ENCODE measurements at regions not wholly inside any gene's neighbourhood (a gene's known extent, or its start where the extent isn't known, plus 50 kb on each side); places are given as distances from the start of the nearest gene placed in this dataset.

DNA sequence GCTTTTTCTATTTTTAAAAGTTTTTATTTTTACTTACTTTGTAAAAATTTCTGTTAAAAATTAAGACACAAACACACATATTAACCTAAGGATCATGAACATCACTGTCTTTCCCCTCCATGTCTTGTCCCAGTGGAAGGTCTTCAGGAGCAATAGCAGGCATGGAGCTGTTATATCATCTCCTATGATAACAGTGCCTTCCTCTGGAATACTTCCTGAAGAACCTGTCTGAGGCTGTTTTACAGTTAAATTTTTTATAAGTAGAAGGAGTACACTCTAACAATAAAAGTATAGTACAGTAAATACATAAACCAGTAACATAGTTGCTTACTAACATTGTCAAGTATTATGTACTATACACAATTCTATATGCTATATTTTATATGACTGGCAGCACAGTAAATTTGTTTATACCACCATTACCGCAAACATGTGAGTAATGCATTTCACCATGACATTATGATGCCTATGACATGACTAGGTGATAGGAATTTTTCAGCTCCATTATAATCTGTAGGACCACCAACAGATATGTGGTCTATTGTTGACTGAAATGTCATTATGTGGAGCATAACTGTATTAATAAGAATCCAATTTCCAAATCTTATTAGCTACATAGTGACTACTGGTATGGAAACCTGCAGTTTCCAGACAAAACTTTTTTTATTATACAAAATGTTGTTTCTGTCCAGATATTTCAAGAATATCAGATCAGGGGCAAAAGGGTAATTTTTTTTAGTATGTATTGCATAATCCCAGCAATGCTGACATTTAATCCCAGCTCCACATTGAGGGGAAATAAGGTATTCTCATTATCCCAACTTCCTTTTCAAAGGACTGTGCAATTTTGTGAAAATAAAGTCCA is 337.2 kb upstream of the SLC39A10 start (continued):
- TF ChIP-seq, protein P1, sequence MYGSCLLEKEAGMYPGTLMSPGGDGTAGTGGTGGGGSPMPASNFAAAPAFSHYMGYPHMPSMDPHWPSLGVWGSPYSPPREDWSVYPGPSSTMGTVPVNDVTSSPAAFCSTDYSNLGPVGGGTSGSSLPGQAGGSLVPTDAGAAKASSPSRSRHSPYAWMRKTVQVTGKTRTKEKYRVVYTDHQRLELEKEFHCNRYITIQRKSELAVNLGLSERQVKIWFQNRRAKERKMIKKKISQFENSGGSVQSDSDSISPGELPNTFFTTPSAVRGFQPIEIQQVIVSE (CRISPR knock-in tag; IDR thresholded peaks at IDR 0.05; ENCODE audit: borderline replicate concordance) = no peak
- TF ChIP-seq MYBL2 (CRISPR knock-in tag; IDR thresholded peaks at IDR 0.05) (no peak), SOX15 (CRISPR knock-in tag; IDR thresholded peaks at IDR 0.05) (no peak), PRRX2 (CRISPR knock-in tag; IDR thresholded peaks at IDR 0.05) (no peak), TCF7 (CRISPR knock-in tag; IDR thresholded peaks at IDR 0.05; ENCODE audit: low read depth) (no peak), ZNF416 (CRISPR knock-in tag; IDR thresholded peaks at IDR 0.05) (no peak)
- TF ChIP-seq, protein P2, sequence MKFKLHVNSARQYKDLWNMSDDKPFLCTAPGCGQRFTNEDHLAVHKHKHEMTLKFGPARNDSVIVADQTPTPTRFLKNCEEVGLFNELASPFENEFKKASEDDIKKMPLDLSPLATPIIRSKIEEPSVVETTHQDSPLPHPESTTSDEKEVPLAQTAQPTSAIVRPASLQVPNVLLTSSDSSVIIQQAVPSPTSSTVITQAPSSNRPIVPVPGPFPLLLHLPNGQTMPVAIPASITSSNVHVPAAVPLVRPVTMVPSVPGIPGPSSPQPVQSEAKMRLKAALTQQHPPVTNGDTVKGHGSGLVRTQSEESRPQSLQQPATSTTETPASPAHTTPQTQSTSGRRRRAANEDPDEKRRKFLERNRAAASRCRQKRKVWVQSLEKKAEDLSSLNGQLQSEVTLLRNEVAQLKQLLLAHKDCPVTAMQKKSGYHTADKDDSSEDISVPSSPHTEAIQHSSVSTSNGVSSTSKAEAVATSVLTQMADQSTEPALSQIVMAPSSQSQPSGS (CRISPR knock-in tag; IDR thresholded peaks at IDR 0.05; ENCODE audit: borderline replicate concordance, low read depth) = no peak
- TF ChIP-seq, protein P3, sequence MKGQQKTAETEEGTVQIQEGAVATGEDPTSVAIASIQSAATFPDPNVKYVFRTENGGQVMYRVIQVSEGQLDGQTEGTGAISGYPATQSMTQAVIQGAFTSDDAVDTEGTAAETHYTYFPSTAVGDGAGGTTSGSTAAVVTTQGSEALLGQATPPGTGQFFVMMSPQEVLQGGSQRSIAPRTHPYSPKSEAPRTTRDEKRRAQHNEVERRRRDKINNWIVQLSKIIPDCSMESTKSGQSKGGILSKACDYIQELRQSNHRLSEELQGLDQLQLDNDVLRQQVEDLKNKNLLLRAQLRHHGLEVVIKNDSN (CRISPR knock-in tag; IDR thresholded peaks at IDR 0.05) = no peak

DNA sequence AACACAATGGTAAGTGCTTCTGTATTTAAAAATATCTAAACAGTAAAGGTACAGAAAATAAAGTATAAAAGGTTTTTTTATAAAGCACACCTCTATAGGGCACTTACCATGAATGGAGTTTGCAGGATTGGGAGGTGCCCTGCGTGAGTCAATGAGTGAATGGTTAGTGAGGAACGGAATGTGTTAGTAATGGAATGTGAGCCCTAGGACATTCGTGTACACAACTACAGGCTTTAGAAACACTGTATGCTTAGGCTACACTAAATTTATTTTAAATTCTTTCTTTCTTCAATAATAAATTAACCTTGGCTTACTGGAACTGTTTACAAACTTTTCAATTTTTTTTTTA is 337.9 kb upstream of the SLC39A10 start:
- H3K4me3 Mint-ChIP-seq = no peak overlapping the region
- POLR2A ChIA-PET = no interaction called here

DNA sequence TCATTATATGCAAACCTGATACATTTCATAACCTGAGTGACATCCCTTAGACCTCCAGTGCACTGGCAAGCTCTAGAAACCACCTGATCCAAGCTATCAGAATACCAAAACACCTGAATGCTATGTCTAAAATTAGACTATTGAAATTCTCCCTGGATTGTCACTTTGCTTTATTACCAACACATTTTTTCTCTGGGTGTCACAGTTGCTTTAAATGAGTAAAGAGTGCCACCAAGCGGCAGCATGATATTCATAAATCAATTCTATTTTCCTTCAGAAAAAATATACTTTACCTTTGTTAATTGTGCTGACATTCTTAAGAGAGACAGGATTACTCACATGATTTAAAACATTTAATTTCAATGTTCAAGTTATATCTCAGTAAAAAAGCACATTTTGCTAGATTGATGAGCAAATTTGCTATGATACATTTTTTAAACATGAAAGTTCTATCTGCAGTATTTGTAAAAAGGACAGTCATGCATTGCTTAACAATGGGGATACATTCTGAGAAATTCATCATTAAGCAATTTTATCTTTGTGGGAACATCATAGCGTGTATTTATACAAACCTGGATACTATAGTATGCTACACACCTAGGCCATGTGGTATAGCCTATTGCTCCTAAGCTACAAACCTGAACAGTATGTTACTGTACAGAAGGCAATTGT is 338.4 kb upstream of the SLC39A10 start:
- ChIA-PET POLR2A (no interaction called here), CTCF (no interaction called here)
- Mint-ChIP-seq H3K9me3 (no peaks in the 10 kb centered on the region; the same call in 1 of the 2 replicates), H3K4me1 (no peaks in the 10 kb centered on the region), H3K36me3 (no peaks in the 10 kb centered on the region), H3K27ac (no peak overlapping the region), H3K4me3 (no peak overlapping the region), H3K27me3 (ENCODE audit: low read depth) (no peaks in the 10 kb centered on the region)
- no peak; the same call in 1 of the 2 replicates for ATAC-seq
- DNase-seq (ENCODE audit: low spot score) = no peak
- TF ChIP-seq TCF7 (CRISPR knock-in tag; IDR thresholded peaks at IDR 0.05; ENCODE audit: low read depth) = no peak
- no peak for TF ChIP-seq OVOL2 (CRISPR knock-in tag; IDR thresholded peaks at IDR 0.05; ENCODE audit: borderline replicate concordance)
- TF ChIP-seq ZNF121 (CRISPR knock-in tag; IDR thresholded peaks at IDR 0.05) = no peak
- TF ChIP-seq, protein P4, sequence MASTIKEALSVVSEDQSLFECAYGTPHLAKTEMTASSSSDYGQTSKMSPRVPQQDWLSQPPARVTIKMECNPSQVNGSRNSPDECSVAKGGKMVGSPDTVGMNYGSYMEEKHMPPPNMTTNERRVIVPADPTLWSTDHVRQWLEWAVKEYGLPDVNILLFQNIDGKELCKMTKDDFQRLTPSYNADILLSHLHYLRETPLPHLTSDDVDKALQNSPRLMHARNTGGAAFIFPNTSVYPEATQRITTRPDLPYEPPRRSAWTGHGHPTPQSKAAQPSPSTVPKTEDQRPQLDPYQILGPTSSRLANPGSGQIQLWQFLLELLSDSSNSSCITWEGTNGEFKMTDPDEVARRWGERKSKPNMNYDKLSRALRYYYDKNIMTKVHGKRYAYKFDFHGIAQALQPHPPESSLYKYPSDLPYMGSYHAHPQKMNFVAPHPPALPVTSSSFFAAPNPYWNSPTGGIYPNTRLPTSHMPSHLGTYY (CRISPR knock-in tag; IDR thresholded peaks at IDR 0.05) = no peak
- TF ChIP-seq, protein P5, sequence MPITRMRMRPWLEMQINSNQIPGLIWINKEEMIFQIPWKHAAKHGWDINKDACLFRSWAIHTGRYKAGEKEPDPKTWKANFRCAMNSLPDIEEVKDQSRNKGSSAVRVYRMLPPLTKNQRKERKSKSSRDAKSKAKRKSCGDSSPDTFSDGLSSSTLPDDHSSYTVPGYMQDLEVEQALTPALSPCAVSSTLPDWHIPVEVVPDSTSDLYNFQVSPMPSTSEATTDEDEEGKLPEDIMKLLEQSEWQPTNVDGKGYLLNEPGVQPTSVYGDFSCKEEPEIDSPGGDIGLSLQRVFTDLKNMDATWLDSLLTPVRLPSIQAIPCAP (CRISPR knock-in tag; IDR thresholded peaks at IDR 0.05) = no peak
- TF ChIP-seq CREB1 (CRISPR knock-in tag; IDR thresholded peaks at IDR 0.05) = no peak
- TF ChIP-seq, protein P1 (CRISPR knock-in tag; IDR thresholded peaks at IDR 0.05; ENCODE audit: borderline replicate concordance) = no peak
- no peak for TF ChIP-seq ZNF396 (CRISPR knock-in tag; IDR thresholded peaks at IDR 0.05; ENCODE audit: borderline replicate concordance)

More for the DNA sequence above, 337.9 kb upstream of the SLC39A10 start:
- Mint-ChIP-seq H3K27ac (no peak overlapping the region), H3K36me3 (no peaks in the 10 kb centered on the region), H3K4me1 (no peaks in the 10 kb centered on the region), H3K9me3 (peaks cover 2% of the 10 kb centered on the region), H3K27me3 (ENCODE audit: low read depth) (no peaks in the 10 kb centered on the region)
- no peak for DNase-seq (ENCODE audit: low spot score)
- CTCF ChIA-PET = no interaction called here
- peak; percentile 58 for ATAC-seq
- no peak for TF ChIP-seq JAZF1 (CRISPR knock-in tag; IDR thresholded peaks at IDR 0.05)
- TF ChIP-seq, protein P6, sequence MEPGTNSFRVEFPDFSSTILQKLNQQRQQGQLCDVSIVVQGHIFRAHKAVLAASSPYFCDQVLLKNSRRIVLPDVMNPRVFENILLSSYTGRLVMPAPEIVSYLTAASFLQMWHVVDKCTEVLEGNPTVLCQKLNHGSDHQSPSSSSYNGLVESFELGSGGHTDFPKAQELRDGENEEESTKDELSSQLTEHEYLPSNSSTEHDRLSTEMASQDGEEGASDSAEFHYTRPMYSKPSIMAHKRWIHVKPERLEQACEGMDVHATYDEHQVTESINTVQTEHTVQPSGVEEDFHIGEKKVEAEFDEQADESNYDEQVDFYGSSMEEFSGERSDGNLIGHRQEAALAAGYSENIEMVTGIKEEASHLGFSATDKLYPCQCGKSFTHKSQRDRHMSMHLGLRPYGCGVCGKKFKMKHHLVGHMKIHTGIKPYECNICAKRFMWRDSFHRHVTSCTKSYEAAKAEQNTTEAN (CRISPR knock-in tag; IDR thresholded peaks at IDR 0.05) = no peak
- TF ChIP-seq, protein P7, sequence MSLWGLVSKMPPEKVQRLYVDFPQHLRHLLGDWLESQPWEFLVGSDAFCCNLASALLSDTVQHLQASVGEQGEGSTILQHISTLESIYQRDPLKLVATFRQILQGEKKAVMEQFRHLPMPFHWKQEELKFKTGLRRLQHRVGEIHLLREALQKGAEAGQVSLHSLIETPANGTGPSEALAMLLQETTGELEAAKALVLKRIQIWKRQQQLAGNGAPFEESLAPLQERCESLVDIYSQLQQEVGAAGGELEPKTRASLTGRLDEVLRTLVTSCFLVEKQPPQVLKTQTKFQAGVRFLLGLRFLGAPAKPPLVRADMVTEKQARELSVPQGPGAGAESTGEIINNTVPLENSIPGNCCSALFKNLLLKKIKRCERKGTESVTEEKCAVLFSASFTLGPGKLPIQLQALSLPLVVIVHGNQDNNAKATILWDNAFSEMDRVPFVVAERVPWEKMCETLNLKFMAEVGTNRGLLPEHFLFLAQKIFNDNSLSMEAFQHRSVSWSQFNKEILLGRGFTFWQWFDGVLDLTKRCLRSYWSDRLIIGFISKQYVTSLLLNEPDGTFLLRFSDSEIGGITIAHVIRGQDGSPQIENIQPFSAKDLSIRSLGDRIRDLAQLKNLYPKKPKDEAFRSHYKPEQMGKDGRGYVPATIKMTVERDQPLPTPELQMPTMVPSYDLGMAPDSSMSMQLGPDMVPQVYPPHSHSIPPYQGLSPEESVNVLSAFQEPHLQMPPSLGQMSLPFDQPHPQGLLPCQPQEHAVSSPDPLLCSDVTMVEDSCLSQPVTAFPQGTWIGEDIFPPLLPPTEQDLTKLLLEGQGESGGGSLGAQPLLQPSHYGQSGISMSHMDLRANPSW (CRISPR knock-in tag; conservative IDR thresholded peaks at IDR 0.05; ENCODE audit: low read depth) = no peak

Measured in WTC11 (cell line).